Hepatocyte (in vitro differentiated cells): ENCODE measurements at regions not wholly inside any gene's neighbourhood (a gene's known extent, or its start where the extent isn't known, plus 50 kb on each side); places are given as distances from the start of the nearest gene placed in this dataset.

ENCODE experiments used
- CTCF ChIP-seq: fragments of 200-600 bp; sonication (generic); IDR thresholded peaks from 2 replicates; pipeline ENCODE4 v1.5.1; 2016; ENCODE audit warnings: antibody characterized with exemption, mild to moderate bottlenecking; ENCODE audit not compliant: poor library complexity
- EZH2 ChIP-seq: fragments of 200-600 bp; sonication (generic); IDR thresholded peaks from 2 replicates; pipeline ENCODE4 v1.6.1; 2016; ENCODE audit warnings: antibody characterized with exemption, mild to moderate bottlenecking, borderline replicate concordance

- TF ChIP-seq EZH2, result no peak
- TF ChIP-seq CTCF, result no peak
These were observed 311.9 kb upstream of the ACO1 start for GRCh38 chr9:32072570-32072969.
